ENCODE measurements at regions not wholly inside any gene's neighbourhood (a gene's known extent, or its start where the extent isn't known, plus 50 kb on each side); places are given as distances from the start of the nearest gene placed in this dataset.

- Histone ChIP-seq H3K4me3 (ENCODE audit: low read depth, low read length) (no peak overlapping the region), H3K27me3 (ENCODE audit: control insufficient read depth, insufficient read depth, low read length) (no peaks in the 10 kb centered on the region), H3K36me3 (ENCODE audit: control insufficient read depth, insufficient read depth, low read length) (no peaks in the 10 kb centered on the region)
- TF ChIP-seq CTCF (IDR thresholded peaks at IDR 0.05; ENCODE audit: insufficient read depth, low read length, poor library complexity, severe bottlenecking), result no peak
- no peak for DNase-seq (ENCODE audit: low read depth)
These were observed 66.9 kb downstream of the ING1 start for GRCh38 chr13:110780422-110780821.

- Histone ChIP-seq H3K27me3 (ENCODE audit: control insufficient read depth, insufficient read depth, low read length) (peaks cover 3% of the 10 kb centered on the region), H3K4me3 (ENCODE audit: low read depth, low read length) (no peak overlapping the region), H3K36me3 (ENCODE audit: control insufficient read depth, insufficient read depth, low read length) (no peaks in the 10 kb centered on the region)
- no peak for DNase-seq (ENCODE audit: low read depth)
- no peak for TF ChIP-seq CTCF (IDR thresholded peaks at IDR 0.05; ENCODE audit: insufficient read depth, low read length, poor library complexity, severe bottlenecking)
These were observed 68.7 kb downstream of the ING1 start for GRCh38 chr13:110782185-110782584.

- Histone ChIP-seq H3K4me3 (ENCODE audit: low read depth, low read length) (no peak overlapping the region), H3K27me3 (ENCODE audit: control insufficient read depth, insufficient read depth, low read length) (peaks cover 3% of the 10 kb centered on the region), H3K36me3 (ENCODE audit: control insufficient read depth, insufficient read depth, low read length) (no peaks in the 10 kb centered on the region)
- DNase-seq (ENCODE audit: low read depth), result no peak
- TF ChIP-seq CTCF (IDR thresholded peaks at IDR 0.05; ENCODE audit: insufficient read depth, low read length, poor library complexity, severe bottlenecking), result no peak
These were observed 71.2 kb downstream of the ING1 start for GRCh38 chr13:110784704-110785103.

- DNase-seq (ENCODE audit: low read depth), result no peak
- TF ChIP-seq CTCF (IDR thresholded peaks at IDR 0.05; ENCODE audit: insufficient read depth, low read length, poor library complexity, severe bottlenecking), result no peak
These were observed 75.3 kb downstream of the ING1 start for GRCh38 chr13:110788778-110789177.

GRCh38 chr13:110789871-110790270, 76.4 kb downstream of the ING1 start:
- TF ChIP-seq CTCF (IDR thresholded peaks at IDR 0.05; ENCODE audit: insufficient read depth, low read length, poor library complexity, severe bottlenecking), result no peak
- no peaks in the 10 kb centered on the region for H3K36me3 ChIP-seq (ENCODE audit: control insufficient read depth, insufficient read depth, low read length)
- peaks cover 3% of the 10 kb centered on the region for H3K27me3 ChIP-seq (ENCODE audit: control insufficient read depth, insufficient read depth, low read length)
- no peak for DNase-seq (ENCODE audit: low read depth)
- H3K4me3 ChIP-seq (ENCODE audit: low read depth, low read length), result no peak overlapping the region

More at GRCh38 chr13:110788778-110789177, 75.3 kb downstream of the ING1 start:
- no peaks in the 10 kb centered on the region for H3K36me3 ChIP-seq (ENCODE audit: control insufficient read depth, insufficient read depth, low read length)
- no peak overlapping the region for H3K4me3 ChIP-seq (ENCODE audit: low read depth, low read length)
- H3K27me3 ChIP-seq (ENCODE audit: control insufficient read depth, insufficient read depth, low read length), result peaks cover 3% of the 10 kb centered on the region

- DNase-seq (ENCODE audit: low read depth), result no peak
- H3K4me3 ChIP-seq (ENCODE audit: low read depth, low read length), result no peak overlapping the region
- H3K36me3 ChIP-seq (ENCODE audit: control insufficient read depth, insufficient read depth, low read length), result no peaks in the 10 kb centered on the region
- peaks cover 3% of the 10 kb centered on the region for H3K27me3 ChIP-seq (ENCODE audit: control insufficient read depth, insufficient read depth, low read length)
- no peak for TF ChIP-seq CTCF (IDR thresholded peaks at IDR 0.05; ENCODE audit: insufficient read depth, low read length, poor library complexity, severe bottlenecking)
These were observed 76.9 kb downstream of the ING1 start for GRCh38 chr13:110790371-110790770.

Data from kidney epithelial cell (primary cell).